Breast epithelium (tissue), 3 donors: ENCODE measurements at regions not wholly inside any gene's neighbourhood (a gene's known extent, or its start where the extent isn't known, plus 50 kb on each side); places are given as distances from the start of the nearest gene placed in this dataset.

Experiments used
- CTCF ChIP-seq, 3 donors: fragments of 450-650 bp; IDR thresholded peaks; one replicate each; pipeline ENCODE4 v1.5.1; 2016 to 2017; ENCODE audit warnings: antibody characterized with exemption in 3 of 3, mild to moderate bottlenecking in 3 of 3, moderate library complexity in 3 of 3
- POLR2A ChIP-seq: fragments of 450-650 bp; IDR thresholded peaks from one replicate; pipeline ENCODE4 v1.6.1; 2016; ENCODE audit warnings: antibody characterized with exemption, mild to moderate bottlenecking, moderate library complexity

- TF ChIP-seq POLR2A (no peak), CTCF (IDR thresholded peaks at IDR 0.05) (no peak)
Observed at GRCh38 chr2:155301221-155301620, 602.7 kb downstream of the KCNJ3 start.
